ENCODE measurements at regions not wholly inside any gene's neighbourhood (a gene's known extent, or its start where the extent isn't known, plus 50 kb on each side); places are given as distances from the start of the nearest gene placed in this dataset.

- TF ChIP-seq ZNF207 (IDR thresholded peaks at IDR 0.05; ENCODE audit: borderline replicate concordance), result no peak
- TF ChIP-seq CTCF (IDR thresholded peaks at IDR 0.05 in 2 of 3, conservative IDR thresholded peaks at IDR 0.05 in 1 of 3; ENCODE audit: control insufficient read depth in 2 of 3, extremely low read depth in 1 of 3, insufficient read depth in 1 of 3, low read depth in 3 of 3, low read length in 3 of 3), result no peak
Measured at GRCh38 chr9:93774331-93775102, 180.6 kb downstream of the BARX1 start (continued).

- 4% methylated on average over 1 of the region's 1 CpG for WGBS (ENCODE audit: insufficient coverage, insufficient replicate concordance, low lambda C conversion rate, missing lambda C conversion rate)
- in situ Hi-C loops (cut with MboI), result no loop called here
- ChIA-PET CTCF (no interaction called here), RAD21 (ENCODE audit: unreplicated experiment) (no interaction called here), SMC1A (ENCODE audit: uncharacterized antibody, unreplicated experiment) (no interaction called here), POLR2A (no interaction called here)
- ATAC-seq (no peak), DNase-seq (ENCODE audit: low read depth, low spot score) (no peak), FAIRE-seq (no peak)
- H3K27ac ChIP-seq (ENCODE audit: control insufficient read depth, insufficient read depth), result no peak overlapping the region
- intact Hi-C loops (cut with micrococcal nuclease; ENCODE audit: unreplicated experiment), result no loop called here
- no peak overlapping the region for H3K9ac ChIP-seq (ENCODE audit: control insufficient read depth, insufficient read depth, low read length)
- no peaks in the 10 kb centered on the region for H4K20me1 ChIP-seq (ENCODE audit: control insufficient read depth, insufficient read depth)
- no peak overlapping the region for H2AFZ ChIP-seq (ENCODE audit: control insufficient read depth, low read depth, low read length)
- H3K9me3 ChIP-seq (replicated peaks; ENCODE audit: control insufficient read depth, insufficient read depth, low read length), result no peaks in the 10 kb centered on the region
- H3K27me3 ChIP-seq (replicated peaks in 1 of 2; ENCODE audit: control insufficient read depth in 2 of 2, insufficient read depth in 2 of 2, low read length in 1 of 2), result no peaks in the 10 kb centered on the region
- no peaks in the 10 kb centered on the region for H3K4me1 ChIP-seq (ENCODE audit: control insufficient read depth, insufficient read depth, low read length)
- H3K4me3 ChIP-seq, result no peak overlapping the region
- no peak for TF ChIP-seq MTA3 (IDR thresholded peaks at IDR 0.05; ENCODE audit: borderline replicate concordance, low read length)
- TF ChIP-seq BACH1 (IDR thresholded peaks at IDR 0.05; ENCODE audit: borderline replicate concordance), result no peak
- no peak for TF ChIP-seq ZBTB40 (IDR thresholded peaks at IDR 0.05; ENCODE audit: borderline replicate concordance)
- H3K79me2 ChIP-seq (ENCODE audit: control insufficient read depth, insufficient read depth, low read length), result no peaks in the 10 kb centered on the region
- no TSS peak for BruUV-seq (replicated peaks)
- no peaks in the 10 kb centered on the region for H3K36me3 ChIP-seq (ENCODE audit: control insufficient read depth in 2 of 2, insufficient read depth in 2 of 2, low read length in 1 of 2)
- H3K4me2 ChIP-seq (ENCODE audit: control insufficient read depth, insufficient read depth), result no peak overlapping the region
Measured at GRCh38 chr9:93771276-93771675, 183.9 kb downstream of the BARX1 start.
